HEK293 (cell line): ENCODE measurements at regions not wholly inside any gene's neighbourhood (a gene's known extent, or its start where the extent isn't known, plus 50 kb on each side); places are given as distances from the start of the nearest gene placed in this dataset.

Experiments
- CTCF ChIA-PET: fragments of 350-600 bp; formaldehyde crosslinking; extraction: SDS; loops from one replicate; lab custom pipeline; 2021; ENCODE audit warnings: antibody characterized with exemption; lab: Yijun Ruan, JAX
- POLR2A ChIA-PET: fragments of 300-600 bp; formaldehyde crosslinking; extraction: SDS; loops from one replicate; lab custom pipeline; 2020; ENCODE audit warnings: antibody characterized with exemption, inconsistent platforms; lab: Yijun Ruan, JAX
- H3K27ac ChIP-seq: fragments of 200-500 bp; sonication (Bioruptor generic); 2 replicates; pipeline ENCODE4 v1.5.1; 2014; ENCODE audit warnings: low read depth, low read length, control low read depth, inconsistent platforms; ENCODE audit errors: extremely low read depth
- H3K36me3 ChIP-seq, 2 experiments: fragments of 200-500 bp in 1 of 2; sonication (Bioruptor generic) in 1 of 2; 1 replicate in 1 of 2; 2 replicates in 1 of 2; pipeline ENCODE4 v1.5.1; 2014 to 2017; ENCODE audit warnings: inconsistent platforms in 2 of 2, low read length in 2 of 2; ENCODE audit not compliant: control insufficient read depth in 2 of 2, insufficient read depth in 1 of 2
- H3K4me1 ChIP-seq: fragments of 200-500 bp; sonication (Bioruptor generic); 2 replicates; pipeline ENCODE4 v1.5.1; 2014; ENCODE audit warnings: mild to moderate bottlenecking, low read length, inconsistent platforms; ENCODE audit not compliant: control insufficient read depth, insufficient read depth
- H3K4me3 ChIP-seq: 2 replicates; pipeline ENCODE4 v1.5.1; 2011; ENCODE audit warnings: low read depth, mild to moderate bottlenecking, control low read depth, low read length, moderate library complexity
- H3K9me3 ChIP-seq: fragments of 200-500 bp; sonication (Bioruptor generic); 2 replicates; pipeline ENCODE4 v1.5.1; 2014; ENCODE audit warnings: low read depth, low read length, inconsistent platforms; ENCODE audit not compliant: control insufficient read depth, insufficient read depth
- HOXA7 ChIP-seq: sonication (generic); formaldehyde crosslinking; IDR thresholded peaks from 2 replicates; pipeline ENCODE4 v1.8.1; 2022; ENCODE audit warnings: missing genetic modification reagents, borderline replicate concordance
- HOXC10 ChIP-seq: sonication (generic); formaldehyde crosslinking; IDR thresholded peaks from 2 replicates; pipeline ENCODE4 v1.8.1; 2023; ENCODE audit warnings: mild to moderate bottlenecking, missing genetic modification reagents
- KLF9 ChIP-seq: fragments of 450-650 bp; formaldehyde crosslinking; IDR thresholded peaks from 2 replicates; pipeline ENCODE4 v1.5.1; 2016; ENCODE audit warnings: missing biosample characterization, missing genetic modification characterization, low read depth
- OVOL3 ChIP-seq: fragments of 450-650 bp; formaldehyde crosslinking; IDR thresholded peaks from 2 replicates; pipeline ENCODE4 v1.5.1; 2016; ENCODE audit warnings: missing biosample characterization, missing genetic modification characterization
- ZBTB17 ChIP-seq: fragments of 450-650 bp; formaldehyde crosslinking; IDR thresholded peaks from 2 replicates; pipeline ENCODE4 v1.5.1; 2016; ENCODE audit warnings: missing biosample characterization, missing genetic modification characterization
- ZBTB26 ChIP-seq: fragments of 450-650 bp; formaldehyde crosslinking; optimal IDR thresholded peaks from 2 replicates; pipeline ENCODE3; 2016; ENCODE audit warnings: missing biosample characterization, mild to moderate bottlenecking, missing genetic modification characterization
- ZFP69B ChIP-seq: fragments of 450-650 bp; formaldehyde crosslinking; IDR thresholded peaks from 2 replicates; pipeline ENCODE4 v1.5.1; 2016; ENCODE audit warnings: missing biosample characterization, missing genetic modification characterization
- ZNF114 ChIP-seq: fragments of 450-650 bp; formaldehyde crosslinking; IDR thresholded peaks from 2 replicates; pipeline ENCODE4 v1.5.0; 2017; ENCODE audit warnings: missing biosample characterization, missing genetic modification characterization
- ZNF18 ChIP-seq: fragments of 450-650 bp; formaldehyde crosslinking; IDR thresholded peaks from 2 replicates; pipeline ENCODE4 v1.5.1; 2016; ENCODE audit warnings: missing biosample characterization, missing genetic modification characterization
- ZNF211 ChIP-seq: fragments of 450-650 bp; formaldehyde crosslinking; IDR thresholded peaks from 2 replicates; pipeline ENCODE4 v1.5.1; 2016; ENCODE audit warnings: low read depth, missing biosample characterization, missing genetic modification characterization
- ZNF223 ChIP-seq: fragments of 450-650 bp; formaldehyde crosslinking; IDR thresholded peaks from 2 replicates; pipeline ENCODE4 v1.5.1; 2016; ENCODE audit warnings: missing biosample characterization, missing genetic modification characterization
- ZNF24 ChIP-seq: fragments of 450-650 bp; formaldehyde crosslinking; IDR thresholded peaks from 2 replicates; pipeline ENCODE4 v1.5.1; 2016; ENCODE audit warnings: missing biosample characterization, missing genetic modification characterization
- ZNF362 ChIP-seq: fragments of 450-650 bp; formaldehyde crosslinking; IDR thresholded peaks from 2 replicates; pipeline ENCODE4 v1.5.1; 2016; ENCODE audit warnings: missing biosample characterization, missing genetic modification characterization
- ZNF48 ChIP-seq: fragments of 450-650 bp; formaldehyde crosslinking; IDR thresholded peaks from 2 replicates; pipeline ENCODE4 v1.5.1; 2016; ENCODE audit warnings: missing biosample characterization, missing genetic modification characterization
- ZNF548 ChIP-seq: fragments of 450-650 bp; formaldehyde crosslinking; IDR thresholded peaks from 2 replicates; pipeline ENCODE4 v1.5.1; 2016; ENCODE audit warnings: missing biosample characterization, missing genetic modification characterization
- ZNF660 ChIP-seq: fragments of 450-650 bp; IDR thresholded peaks from 2 replicates; pipeline ENCODE4 v1.5.1; 2018; ENCODE audit warnings: missing biosample characterization, mild to moderate bottlenecking, missing genetic modification characterization
- ZNF791 ChIP-seq: fragments of 450-650 bp; formaldehyde crosslinking; IDR thresholded peaks from 2 replicates; pipeline ENCODE4 v1.5.1; 2016; ENCODE audit warnings: missing biosample characterization, missing genetic modification characterization
- TF ChIP-seq, protein P1 (sequence below): fragments of 450-650 bp; formaldehyde crosslinking; IDR thresholded peaks from 2 replicates; pipeline ENCODE4 v1.5.1; 2017; ENCODE audit warnings: missing biosample characterization, missing genetic modification characterization
- TF ChIP-seq, protein P2 (sequence below): fragments of 450-650 bp; formaldehyde crosslinking; IDR thresholded peaks from 2 replicates; pipeline ENCODE4 v1.5.1; 2016; ENCODE audit warnings: missing biosample characterization, missing genetic modification characterization

GRCh38 chrX:128717635-128718578, 665.7 kb upstream of the ACTRT1 start:
- POLR2A ChIA-PET, result no interaction called here
- TF ChIP-seq ZFP69B (tag by site-specific recombination) (no peak), ZNF660 (tag by site-specific recombination) (no peak), ZNF114 (tag by site-specific recombination) (no peak), ZNF223 (tag by site-specific recombination) (no peak), ZNF362 (no peak), ZBTB17 (tag by site-specific recombination) (no peak), OVOL3 (tag by site-specific recombination) (no peak), HOXC10 (no peak), ZNF24 (tag by site-specific recombination) (no peak), ZNF211 (no peak), ZNF791 (tag by site-specific recombination) (no peak), HOXA7 (CRISPR knock-in tag) (no peak), ZBTB26 (tag by site-specific recombination) (no peak), ZNF48 (no peak), ZNF548 (tag by site-specific recombination) (no peak), KLF9 (tag by site-specific recombination) (no peak), ZNF18 (no peak)
- TF ChIP-seq, protein P1, sequence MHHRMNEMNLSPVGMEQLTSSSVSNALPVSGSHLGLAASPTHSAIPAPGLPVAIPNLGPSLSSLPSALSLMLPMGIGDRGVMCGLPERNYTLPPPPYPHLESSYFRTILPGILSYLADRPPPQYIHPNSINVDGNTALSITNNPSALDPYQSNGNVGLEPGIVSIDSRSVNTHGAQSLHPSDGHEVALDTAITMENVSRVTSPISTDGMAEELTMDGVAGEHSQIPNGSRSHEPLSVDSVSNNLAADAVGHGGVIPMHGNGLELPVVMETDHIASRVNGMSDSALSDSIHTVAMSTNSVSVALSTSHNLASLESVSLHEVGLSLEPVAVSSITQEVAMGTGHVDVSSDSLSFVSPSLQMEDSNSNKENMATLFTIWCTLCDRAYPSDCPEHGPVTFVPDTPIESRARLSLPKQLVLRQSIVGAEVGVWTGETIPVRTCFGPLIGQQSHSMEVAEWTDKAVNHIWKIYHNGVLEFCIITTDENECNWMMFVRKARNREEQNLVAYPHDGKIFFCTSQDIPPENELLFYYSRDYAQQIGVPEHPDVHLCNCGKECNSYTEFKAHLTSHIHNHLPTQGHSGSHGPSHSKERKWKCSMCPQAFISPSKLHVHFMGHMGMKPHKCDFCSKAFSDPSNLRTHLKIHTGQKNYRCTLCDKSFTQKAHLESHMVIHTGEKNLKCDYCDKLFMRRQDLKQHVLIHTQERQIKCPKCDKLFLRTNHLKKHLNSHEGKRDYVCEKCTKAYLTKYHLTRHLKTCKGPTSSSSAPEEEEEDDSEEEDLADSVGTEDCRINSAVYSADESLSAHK (tag by site-specific recombination), result no peak
- TF ChIP-seq, protein P2, sequence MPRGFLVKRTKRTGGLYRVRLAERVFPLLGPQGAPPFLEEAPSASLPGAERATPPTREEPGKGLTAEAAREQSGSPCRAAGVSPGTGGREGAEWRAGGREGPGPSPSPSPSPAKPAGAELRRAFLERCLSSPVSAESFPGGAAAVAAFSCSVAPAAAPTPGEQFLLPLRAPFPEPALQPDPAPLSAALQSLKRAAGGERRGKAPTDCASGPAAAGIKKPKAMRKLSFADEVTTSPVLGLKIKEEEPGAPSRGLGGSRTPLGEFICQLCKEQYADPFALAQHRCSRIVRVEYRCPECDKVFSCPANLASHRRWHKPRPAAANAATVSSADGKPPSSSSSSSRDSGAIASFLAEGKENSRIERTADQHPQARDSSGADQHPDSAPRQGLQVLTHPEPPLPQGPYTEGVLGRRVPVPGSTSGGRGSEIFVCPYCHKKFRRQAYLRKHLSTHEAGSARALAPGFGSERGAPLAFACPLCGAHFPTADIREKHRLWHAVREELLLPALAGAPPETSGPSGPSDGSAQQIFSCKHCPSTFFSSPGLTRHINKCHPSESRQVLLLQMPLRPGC, result no peak
- TF ChIP-seq, all 188 proteins: peak for 0
- Histone ChIP-seq H3K4me1 (no peaks in the 10 kb centered on the region), H3K4me3 (no peak overlapping the region), H3K27ac (no peak overlapping the region), H3K36me3 (no peaks in the 10 kb centered on the region), H3K9me3 (no peaks in the 10 kb centered on the region)
- CTCF ChIA-PET, result no interaction called here
